ENCODE measurements at regions not wholly inside any gene's neighbourhood (a gene's known extent, or its start where the extent isn't known, plus 50 kb on each side); places are given as distances from the start of the nearest gene placed in this dataset.

DNA sequence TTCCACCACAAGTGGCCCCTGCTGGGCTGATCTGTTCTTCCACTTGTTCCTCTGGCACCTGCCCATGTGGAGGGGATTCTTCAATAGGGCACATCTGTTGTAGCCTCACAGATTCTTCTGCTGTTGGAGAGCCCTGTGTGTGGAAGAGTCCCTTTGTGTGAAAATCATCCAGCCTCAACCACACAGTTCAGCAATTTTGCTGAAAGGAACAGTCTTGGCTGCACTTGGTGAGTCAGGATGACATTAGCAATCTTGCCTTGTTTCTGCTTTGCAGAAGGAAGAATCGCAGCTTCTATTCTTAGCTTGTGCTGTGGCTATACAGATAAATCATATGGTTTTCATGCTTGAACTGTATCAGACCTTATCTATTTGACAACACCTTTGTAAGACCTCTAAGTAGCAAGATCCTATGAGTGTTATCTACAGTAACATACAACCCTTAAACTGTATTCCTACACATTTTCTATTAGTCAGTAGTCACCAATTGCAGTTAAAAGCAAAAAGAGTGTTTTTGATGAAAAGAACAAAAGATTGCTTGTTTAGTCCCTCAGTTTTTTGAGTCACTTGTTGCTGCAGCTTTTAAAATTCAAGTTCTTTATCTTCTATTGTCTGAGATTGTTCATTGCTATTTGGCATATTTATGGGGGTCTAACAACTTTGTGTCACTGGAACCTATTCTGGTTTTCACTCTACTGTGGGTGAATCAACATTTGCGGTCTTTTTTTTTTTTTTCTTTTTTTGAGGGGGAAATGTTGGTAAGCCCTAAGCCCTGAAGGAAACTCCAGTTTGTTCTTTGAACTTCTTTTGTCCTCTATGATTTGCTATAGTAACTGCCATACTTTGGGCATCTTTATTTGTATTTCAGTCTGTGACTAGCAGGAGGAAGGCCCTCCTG, 231.6 kb downstream of the TFAP2B start:
- TF ChIP-seq NR3C1 (CRISPR knock-in tag; IDR thresholded peaks at IDR 0.05): no peak
- TF ChIP-seq, protein P1, sequence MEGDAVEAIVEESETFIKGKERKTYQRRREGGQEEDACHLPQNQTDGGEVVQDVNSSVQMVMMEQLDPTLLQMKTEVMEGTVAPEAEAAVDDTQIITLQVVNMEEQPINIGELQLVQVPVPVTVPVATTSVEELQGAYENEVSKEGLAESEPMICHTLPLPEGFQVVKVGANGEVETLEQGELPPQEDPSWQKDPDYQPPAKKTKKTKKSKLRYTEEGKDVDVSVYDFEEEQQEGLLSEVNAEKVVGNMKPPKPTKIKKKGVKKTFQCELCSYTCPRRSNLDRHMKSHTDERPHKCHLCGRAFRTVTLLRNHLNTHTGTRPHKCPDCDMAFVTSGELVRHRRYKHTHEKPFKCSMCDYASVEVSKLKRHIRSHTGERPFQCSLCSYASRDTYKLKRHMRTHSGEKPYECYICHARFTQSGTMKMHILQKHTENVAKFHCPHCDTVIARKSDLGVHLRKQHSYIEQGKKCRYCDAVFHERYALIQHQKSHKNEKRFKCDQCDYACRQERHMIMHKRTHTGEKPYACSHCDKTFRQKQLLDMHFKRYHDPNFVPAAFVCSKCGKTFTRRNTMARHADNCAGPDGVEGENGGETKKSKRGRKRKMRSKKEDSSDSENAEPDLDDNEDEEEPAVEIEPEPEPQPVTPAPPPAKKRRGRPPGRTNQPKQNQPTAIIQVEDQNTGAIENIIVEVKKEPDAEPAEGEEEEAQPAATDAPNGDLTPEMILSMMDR (CRISPR knock-in tag; IDR thresholded peaks at IDR 0.05): no peak
- no peak for TF ChIP-seq POLR2AphosphoS2 (IDR thresholded peaks at IDR 0.05; ENCODE audit: low read depth, low read length)
- TF ChIP-seq NCOR1 (IDR thresholded peaks at IDR 0.05; ENCODE audit: borderline replicate concordance, low read length): no peak
- TF ChIP-seq TBP (CRISPR knock-in tag; IDR thresholded peaks at IDR 0.05): no peak
- no peak for TF ChIP-seq TGIF2 (CRISPR knock-in tag; IDR thresholded peaks at IDR 0.05)
- no peak for TF ChIP-seq NPAS2 (CRISPR knock-in tag; IDR thresholded peaks at IDR 0.05; ENCODE audit: borderline replicate concordance)
- TF ChIP-seq HIVEP1 (CRISPR knock-in tag; IDR thresholded peaks at IDR 0.05): no peak
- no peak for TF ChIP-seq NFYB (CRISPR knock-in tag; IDR thresholded peaks at IDR 0.05)
- TF ChIP-seq TBL1XR1 (IDR thresholded peaks at IDR 0.05; ENCODE audit: borderline replicate concordance, low read length, partially characterized antibody): no peak
- no peak for TF ChIP-seq SALL2 (CRISPR knock-in tag; IDR thresholded peaks at IDR 0.05)
- TF ChIP-seq, protein P2, sequence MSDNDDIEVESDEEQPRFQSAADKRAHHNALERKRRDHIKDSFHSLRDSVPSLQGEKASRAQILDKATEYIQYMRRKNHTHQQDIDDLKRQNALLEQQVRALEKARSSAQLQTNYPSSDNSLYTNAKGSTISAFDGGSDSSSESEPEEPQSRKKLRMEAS (IDR thresholded peaks at IDR 0.05): no peak
